ENCODE measurements at regions not wholly inside any gene's neighbourhood (a gene's known extent, or its start where the extent isn't known, plus 50 kb on each side); places are given as distances from the start of the nearest gene placed in this dataset.

DNA sequence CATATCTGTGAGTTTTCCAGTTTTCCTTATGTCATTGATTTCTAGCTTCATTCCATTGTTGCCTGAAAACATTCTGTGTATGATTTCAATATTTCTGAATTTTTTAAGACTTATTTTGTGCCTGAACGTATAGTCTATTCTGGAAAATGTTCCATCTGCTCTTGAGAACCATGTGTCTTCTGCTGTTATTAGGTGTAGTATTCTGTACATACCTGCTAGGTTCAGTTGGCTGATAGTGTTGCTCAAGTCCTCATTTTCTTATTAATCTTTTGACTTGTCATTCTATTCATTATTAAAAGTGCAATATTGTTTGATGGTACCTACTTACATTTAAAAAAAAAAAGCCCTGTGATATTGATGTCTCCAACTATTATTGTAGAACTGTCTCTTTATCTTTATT lies 869.8 kb upstream of the MAN1A1 start:
- TF ChIP-seq ZNF510 (tag by site-specific recombination; IDR thresholded peaks at IDR 0.05; ENCODE audit: insufficient replicate concordance) (no peak), CTCF (tag by site-specific recombination; IDR thresholded peaks at IDR 0.05) (no peak)

Data from HEK293 (cell line).